ENCODE measurements at regions not wholly inside any gene's neighbourhood (a gene's known extent, or its start where the extent isn't known, plus 50 kb on each side); places are given as distances from the start of the nearest gene placed in this dataset.
"Not testable (repeated sequence)": the region's sequence is repeated elsewhere in the genome, so short reads cannot be mapped to it uniquely, and the experiment has no call there.

DNA sequence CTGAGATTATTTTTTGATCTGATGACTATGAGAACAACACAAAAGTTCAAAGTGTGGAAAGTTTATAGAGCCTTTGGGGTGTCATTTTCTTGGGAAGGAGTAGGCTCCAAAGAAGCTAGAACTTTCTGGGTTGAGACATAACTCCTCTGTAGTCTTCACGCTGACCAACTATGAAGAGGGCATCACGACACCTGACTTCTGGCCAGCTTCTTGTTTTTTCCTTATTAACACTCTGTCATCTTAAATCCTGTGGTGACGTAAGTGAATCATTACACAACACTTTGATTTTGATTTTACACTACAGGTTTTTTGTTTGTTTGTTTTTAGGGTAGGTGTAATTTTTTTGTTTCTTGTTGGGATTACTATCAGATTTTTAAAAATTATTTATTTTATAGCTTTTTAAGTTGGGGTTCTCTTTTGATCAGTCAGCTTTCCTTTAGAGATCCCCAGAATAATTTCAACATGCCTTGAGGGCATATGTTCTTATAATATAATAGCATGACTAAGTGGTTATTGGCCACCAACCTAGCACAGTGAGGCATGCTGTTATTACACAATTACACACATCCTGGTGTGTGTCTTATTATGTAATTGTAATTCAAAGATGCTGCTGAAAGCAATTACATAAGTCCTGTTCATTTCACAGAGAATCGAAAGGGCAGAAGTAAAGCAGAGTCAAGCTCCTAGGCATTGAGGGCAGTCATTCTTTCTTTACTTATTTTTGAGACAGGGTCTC, 281.6 kb upstream of the NOTCH2NLA start:
- H3K4me3 ChIP-seq (ENCODE audit: low read length) = not testable (repeated sequence)

DNA sequence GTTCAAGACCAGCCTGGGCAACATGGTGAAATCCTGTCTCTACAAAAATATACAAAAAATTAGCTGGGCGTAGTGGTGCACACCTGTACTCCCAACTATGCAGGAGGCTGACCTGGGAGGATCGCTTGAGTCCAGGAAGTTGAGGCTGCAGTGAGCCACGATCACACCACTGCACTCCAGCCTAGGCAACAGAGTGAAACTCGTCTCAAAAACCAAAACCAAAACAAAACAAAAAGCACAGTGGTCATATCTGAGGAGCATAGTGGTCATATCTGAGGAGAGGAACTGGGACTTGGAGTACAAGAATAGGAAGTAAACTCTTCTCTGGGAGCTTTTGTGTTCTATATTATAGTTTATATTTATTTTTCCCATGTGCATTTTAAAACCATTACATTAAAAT, 275.3 kb upstream of the NOTCH2NLA start:
- H3K4me3 ChIP-seq (ENCODE audit: low read length) = not testable (repeated sequence)

DNA sequence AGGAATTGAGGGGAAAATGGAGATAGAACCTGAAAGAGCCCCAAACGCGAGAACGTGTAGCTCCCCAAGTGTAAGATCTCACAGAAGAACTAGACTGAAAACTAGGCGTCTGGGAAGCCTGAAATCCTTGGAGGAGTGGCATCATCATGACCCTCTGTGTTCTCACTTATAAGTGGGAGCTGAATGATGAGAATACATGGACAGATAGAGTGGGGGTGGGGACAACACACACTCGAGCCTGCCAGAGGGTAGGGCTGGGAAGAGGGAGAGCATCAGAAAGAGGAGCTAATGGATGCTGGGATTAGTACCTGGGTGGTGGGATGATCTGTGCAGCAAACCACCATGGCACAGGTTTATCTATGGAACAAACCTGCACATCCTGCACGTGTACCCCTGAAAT, 258.7 kb upstream of the NOTCH2NLA start:
- not testable (repeated sequence) for H3K4me3 ChIP-seq (ENCODE audit: low read length)

DNA sequence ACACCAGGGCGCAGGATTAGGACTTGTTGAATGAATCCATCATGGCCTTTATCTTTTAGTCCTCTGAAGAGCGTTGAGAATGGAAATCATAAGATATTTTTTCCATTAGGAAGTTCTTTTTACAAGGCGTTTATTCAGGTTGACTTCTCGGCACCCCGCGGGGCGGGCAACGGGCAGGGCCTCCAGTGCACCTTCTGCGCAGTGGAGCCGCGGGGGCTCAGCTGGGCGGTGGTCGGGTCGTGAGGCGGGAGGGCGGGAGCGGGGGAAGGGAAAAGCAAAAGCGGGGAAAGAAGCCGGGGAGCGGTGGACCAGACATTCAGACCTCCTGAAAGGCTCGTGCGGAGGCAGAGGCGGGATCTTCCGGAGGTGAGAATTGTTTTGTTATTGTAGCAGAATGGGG, 258.3 kb upstream of the NOTCH2NLA start:
- H3K4me3 ChIP-seq (ENCODE audit: low read length) = not testable (repeated sequence)

DNA sequence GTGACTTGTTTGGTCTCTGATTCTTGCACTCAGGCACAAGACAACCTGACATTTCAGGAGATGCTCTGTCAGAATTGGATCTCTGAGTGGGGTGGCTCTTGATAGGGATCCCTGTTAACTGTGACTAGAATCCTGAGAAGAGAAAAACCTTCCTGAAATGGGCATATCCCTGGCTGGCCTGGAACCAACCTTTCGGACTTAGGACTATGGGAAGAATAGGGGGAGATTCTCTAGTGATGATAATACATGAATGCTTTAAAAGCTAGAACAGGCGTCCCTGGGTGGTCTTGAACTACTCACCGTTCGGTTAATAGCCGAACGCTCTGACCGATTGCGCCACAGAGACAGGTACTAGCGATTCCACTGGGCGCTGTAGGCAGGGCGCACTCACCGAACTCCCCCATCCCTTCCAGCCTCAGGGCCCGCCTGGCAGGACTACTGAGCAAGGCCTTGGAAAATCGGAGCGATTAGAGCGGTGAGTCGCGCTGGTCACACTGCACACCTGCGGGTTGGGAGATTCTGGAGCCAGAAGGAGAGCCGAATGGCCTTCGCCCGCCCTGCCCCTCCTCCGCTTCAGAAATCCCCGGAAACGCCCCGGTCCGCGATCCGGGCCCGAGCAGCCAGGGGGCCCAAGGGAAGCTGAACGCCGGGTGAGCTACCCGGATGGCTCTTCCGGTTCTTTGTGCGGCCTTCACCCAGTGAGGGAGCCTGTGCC, 257.6 kb upstream of the NOTCH2NLA start:
- H3K4me3 ChIP-seq (ENCODE audit: low read length) = not testable (repeated sequence)

DNA sequence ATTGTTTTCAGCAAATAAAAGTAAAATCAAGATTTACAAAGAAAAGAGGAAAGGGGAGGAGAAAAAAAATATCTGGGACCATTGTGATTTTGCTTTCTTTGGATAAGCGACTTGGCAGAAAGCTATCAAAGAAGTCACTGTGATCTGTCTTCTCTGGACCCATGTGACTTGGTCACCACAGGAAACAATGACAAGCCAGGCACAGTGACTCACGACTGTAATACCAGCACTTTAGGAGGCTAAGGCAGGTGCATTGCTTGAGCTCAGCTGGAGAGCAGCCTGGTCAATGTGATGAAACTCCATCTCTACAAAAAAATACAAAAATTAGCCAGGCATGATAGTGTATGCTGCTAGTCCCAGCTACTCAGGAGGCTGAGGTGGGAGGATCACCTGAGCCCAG, 255.4 kb upstream of the NOTCH2NLA start:
- not testable (repeated sequence) for H3K4me3 ChIP-seq (ENCODE audit: low read length)

DNA sequence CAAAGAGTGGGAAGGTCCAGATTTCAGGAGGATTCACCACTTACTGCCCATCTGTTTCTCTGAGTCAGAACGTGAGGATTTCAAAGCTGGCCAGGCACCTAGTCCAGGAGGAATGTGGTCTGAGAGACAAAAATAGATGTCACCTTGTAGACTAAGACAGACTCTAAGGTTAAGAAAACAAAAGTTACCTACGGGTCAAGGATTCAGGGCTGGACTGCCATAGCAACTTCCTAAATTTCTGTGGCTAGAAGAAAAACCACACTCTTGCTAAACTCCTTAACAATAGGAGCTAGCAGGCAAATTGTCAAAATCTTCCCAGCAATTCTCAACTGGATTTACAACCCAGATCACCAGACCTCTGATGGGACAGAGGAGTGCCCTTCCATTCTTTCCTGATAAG, 250.4 kb upstream of the NOTCH2NLA start:
- not testable (repeated sequence) for H3K4me3 ChIP-seq (ENCODE audit: low read length)

DNA sequence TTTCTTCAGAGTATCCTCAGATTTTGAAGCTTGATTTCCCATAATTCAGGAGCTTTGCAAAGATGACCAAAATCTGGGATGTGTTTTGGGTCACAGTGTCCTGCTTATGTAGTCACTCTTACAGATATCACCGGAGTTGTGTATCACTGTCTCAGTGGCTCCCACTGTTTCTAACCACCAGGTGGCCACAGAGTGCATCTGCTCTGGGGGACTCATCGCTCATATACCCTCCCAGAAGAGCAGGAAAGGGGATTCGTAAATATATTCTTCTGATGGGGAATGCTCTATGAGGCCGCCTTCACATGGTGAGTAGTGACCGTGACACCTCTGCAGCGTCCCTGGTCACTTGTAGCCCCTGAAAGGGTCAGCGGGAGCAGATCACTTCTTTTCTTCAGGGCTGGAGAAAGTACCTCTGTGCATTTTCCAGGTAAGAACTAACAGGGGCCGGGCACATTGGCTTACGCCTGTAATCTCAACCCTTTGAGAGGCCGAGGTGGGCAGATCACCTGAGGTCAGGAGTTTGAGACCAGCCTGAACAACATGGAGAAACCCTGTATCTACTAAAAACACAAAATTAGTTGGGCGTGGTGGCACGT, 249.4 kb upstream of the NOTCH2NLA start:
- not testable (repeated sequence) for H3K4me3 ChIP-seq (ENCODE audit: low read length)

DNA sequence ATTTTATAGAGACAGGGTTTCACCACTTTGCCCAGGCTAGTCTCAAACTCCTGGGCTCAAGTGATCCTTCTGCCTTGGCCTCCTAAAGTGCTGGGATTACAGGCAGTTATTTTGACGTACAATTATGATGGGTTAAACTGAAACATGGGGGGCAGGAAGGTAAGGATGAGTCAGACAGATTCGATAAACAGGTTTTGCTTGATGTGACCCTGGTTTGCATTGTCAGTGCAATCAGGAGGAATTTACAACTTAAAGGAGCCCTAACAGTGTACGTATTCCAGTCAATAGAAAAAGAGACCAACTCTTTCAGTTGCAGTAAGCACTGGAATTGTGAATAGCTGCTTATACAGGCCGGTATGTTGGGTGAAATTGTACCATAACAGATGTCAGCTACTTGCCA, 246.3 kb upstream of the NOTCH2NLA start:
- H3K4me3 ChIP-seq (ENCODE audit: low read length) = not testable (repeated sequence)

DNA sequence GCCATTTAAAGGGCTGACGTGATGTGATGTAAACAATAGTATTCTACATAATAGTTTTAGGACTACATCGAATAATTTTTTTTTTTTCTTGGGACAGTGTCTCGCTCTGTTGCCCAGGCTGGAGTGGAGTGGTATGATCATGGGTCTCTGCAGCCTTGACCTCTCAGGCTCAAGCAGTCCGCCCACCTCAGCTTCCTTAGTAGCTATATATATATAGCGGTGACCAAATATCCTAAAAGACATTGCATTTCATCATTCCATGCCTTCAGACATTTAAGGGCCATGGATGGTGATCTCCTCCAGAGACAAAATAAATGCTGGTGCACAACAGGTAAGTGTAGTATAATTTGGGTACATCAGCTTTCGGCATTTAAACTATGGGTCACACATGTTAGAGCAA, 245.4 kb upstream of the NOTCH2NLA start:
- not testable (repeated sequence) for H3K4me3 ChIP-seq (ENCODE audit: low read length)

DNA sequence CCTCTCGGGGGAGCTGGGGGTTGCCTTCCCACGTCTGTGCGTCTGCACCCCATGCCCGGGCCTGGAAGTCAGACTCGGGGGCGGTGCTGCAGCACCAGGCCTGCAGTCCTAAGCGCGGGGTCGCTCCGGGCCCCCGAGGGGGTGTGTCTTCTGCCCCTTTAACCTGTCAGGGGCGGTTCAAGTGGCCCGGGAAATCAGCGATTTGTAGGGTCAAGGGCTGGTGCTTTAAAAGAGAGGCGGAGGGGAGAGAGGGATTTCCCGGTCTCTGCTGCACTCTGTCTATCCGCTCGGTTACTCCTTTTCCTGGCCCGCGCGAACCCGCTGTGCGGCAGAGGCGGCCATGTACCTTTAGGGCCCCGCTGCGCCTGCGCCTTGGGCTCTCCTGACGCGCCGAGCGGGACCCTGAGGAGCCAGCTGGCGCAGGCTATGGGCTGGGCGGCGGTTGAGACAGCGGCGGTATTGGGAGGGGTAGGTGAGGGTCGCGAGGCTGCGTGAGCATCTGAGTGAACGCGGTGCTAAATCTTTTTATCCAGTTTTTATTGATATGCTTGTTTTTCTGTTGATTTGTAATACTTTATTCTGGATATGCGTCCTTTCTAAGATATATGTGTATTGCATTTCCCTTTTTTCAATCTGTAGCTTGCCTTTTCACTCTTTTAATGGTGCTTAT, 243.5 kb upstream of the NOTCH2NLA start:
- peak overlapping the region; percentile 41; the same call in 1 of the 2 replicates for H3K4me3 ChIP-seq (ENCODE audit: low read length)

DNA sequence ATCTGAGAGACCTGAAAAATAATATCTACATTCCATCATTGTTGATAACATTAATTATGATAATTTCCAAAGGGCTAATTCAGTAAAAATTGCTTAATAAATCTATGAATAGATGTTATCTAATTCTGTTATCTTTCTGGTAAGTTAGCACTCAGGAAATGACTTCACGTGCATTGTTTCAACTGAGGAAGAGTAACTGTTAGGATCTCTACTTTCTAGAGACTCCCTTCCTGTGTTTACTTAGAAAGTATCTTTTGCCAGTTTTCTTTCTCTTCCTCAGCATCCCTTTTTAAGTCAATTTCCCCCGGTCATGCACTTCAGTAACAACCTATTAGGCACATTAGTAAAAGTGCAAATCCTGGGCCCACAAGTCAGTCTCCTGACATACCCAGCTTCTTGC, 231.1 kb upstream of the NOTCH2NLA start:
- H3K4me3 ChIP-seq (ENCODE audit: low read length) = not testable (repeated sequence)

DNA sequence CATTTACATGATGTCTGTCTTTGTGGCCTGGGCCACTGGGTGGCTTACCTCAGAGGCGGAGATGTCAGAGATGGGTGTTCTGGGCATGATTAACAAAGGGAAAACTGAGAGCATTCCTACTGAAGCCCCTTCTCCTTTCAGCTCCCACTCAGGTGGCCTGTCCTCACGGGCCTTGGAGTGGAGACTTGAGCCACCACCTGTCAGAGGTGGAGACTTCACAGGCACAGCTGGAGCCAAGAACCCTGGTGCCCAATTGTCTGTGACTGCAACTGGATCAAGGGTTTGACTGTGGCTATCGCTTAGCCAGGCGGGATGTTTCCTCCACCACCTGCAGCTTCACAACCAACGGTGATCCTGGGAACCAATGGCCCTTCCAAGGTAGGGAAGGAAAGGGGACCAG, 230.5 kb upstream of the NOTCH2NLA start:
- not testable (repeated sequence) for H3K4me3 ChIP-seq (ENCODE audit: low read length)

DNA sequence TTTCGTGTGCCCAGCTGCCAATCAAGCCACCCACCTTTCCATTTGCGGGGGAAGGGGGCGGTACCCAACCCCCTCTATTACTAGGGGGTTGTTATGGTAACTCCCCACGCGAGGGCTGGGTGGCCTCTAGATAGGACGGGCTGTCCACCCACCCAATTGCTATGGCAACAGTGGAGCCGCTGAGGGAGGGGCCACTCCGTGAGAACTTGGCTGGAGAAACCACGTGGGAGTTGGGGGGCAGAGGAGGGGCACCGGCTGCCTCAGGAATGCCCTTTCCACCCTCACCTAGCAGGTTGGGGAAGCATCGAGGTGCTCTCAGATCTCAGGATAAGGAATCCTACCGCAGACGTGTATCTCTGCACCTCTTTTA, 220.0 kb upstream of the NOTCH2NLA start:
- H3K4me3 ChIP-seq (ENCODE audit: low read length) = not testable (repeated sequence)

DNA sequence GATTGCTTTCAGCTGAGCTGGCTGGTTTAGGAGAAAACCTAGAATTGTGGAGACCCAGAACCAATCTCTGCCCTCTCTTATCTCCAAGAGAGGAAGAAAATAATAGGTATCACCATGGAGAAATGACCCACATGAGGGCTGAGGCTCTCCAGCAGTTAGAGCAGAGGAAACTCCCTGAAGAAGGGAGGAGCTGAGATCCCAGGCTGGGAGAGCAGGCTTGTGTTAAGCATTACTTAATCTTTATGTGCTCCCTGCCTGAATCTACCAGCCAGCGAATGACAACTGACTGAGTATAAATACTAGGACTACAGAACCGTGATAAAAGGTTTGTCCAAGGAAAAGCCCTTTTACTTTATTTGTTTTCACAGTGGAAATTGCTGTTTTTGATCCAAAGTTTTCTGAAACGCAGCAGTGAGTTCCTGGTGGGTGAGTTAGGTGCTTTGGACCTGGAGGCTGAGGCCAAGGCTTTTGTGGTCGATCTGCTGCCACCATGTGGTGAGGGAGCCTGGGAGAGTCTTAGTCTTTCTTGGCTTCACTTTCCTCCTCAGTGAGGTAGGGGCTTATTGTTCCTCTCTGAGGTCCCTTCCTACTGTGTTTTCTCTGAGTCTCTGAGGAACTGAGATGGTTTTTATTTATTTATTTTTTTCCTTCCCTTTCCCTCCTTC, 219.5 kb upstream of the NOTCH2NLA start:
- not testable (repeated sequence) for H3K4me3 ChIP-seq (ENCODE audit: low read length)

DNA sequence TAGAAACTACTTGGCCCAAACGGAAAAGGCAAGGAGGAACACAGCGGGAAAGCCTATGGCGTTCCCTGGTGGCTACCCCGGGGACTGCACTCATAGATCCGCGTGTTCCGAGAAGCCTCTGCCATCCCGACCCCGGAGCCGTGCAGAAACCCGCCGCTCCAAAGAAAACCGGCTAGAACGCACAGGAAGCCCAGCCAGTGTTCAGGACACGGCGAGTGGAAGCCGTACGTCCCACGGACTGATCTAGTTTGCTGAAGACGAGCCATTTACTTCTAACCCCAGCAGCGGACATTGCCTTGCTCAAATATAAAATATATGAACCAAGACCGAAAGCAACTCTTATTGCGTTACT, 215.0 kb upstream of the NOTCH2NLA start:
- H3K4me3 ChIP-seq (ENCODE audit: low read length) = not testable (repeated sequence)

DNA sequence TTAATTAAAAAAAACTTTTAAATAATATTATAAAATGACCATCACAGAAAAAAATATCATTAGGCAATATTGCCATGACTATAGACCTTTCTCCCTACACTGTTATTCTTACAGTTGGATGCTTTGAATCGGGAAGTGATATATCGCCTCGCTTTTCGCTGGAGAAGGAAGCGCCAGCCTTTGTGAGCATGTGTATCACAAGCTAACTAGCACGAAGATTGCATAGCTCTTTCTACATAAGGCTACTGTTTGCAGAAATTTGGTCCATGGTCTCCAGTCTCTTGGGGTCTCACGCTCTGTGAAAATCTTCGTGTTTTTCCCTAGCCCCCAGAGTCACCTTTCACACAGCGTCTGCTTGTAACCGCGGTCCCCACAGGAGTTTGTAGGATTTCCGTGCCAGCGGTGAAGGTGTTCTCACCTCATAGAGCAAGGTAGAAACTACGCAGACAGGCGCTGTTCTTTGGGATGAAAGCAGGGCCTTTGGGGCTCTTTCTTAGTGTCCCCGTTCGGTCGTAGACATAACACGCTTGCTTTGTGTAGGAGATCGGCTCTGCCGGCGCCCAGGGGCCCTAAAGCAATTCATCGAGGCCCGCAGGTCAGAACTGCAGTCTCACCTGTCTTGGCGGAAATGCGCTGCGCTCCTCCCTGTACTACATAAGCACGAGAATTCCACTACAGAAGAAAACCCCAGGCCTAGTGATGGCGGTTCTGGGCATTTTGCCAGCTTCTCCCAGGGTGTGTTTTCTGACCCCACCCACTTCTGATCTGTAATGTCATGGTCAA, 214.5 kb upstream of the NOTCH2NLA start:
- not testable (repeated sequence) for H3K4me3 ChIP-seq (ENCODE audit: low read length)

DNA sequence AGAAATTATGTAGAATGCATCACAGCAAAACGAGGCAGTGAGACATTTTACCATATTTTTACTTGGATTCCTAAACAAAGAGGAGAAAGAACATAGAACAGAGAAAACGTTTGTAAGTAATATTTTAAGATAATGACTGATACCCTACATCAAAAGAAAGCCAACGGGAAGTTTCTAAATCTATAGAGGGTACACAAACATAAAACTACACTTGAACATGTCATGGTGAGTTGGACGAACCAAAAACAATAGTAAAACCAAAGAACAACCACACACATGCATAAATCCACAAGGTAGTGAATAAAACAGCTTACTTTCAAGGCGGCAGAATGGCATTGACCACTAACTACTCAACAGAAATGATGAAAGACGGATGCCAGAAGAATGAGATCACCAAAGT, 209.7 kb upstream of the NOTCH2NLA start:
- not testable (repeated sequence) for H3K4me3 ChIP-seq (ENCODE audit: low read length)

DNA sequence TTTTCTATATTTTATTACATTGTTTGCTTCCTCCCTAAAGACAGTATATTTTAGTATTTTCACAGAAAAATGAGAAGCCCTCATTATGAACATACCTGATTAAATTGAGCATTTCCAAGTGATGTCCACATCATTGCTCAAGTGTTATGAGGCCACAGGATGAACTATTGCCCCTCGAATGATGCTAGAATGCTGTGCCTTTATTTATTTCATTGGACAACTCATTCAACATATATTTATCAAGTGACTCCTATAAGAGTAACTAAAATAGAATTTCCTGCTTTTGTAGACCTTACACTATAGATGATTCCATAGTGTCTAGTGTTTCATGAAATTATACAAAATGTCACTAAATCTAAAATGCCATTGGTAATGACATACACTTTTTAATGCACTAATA, 187.8 kb upstream of the NOTCH2NLA start:
- H3K4me3 ChIP-seq (ENCODE audit: low read length) = not testable (repeated sequence)

DNA sequence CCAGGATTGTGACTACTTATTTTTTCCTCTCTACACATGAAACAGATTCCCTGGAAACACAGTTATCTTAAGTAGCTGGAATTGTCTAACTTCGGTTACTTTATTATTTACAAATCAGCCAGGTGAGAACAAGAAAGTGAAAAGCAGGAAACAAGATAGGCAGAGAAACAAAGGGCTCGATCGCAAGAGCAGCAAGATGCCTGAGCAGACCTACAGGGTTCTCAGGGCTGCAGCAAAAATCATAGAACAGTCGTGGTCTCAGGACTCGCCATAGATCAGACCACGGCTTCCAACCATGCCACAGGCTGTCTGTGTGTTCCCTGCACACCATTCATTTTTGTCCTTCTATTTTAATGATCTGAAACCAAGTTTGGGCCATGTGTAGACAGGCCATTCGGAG, 186.2 kb upstream of the NOTCH2NLA start:
- H3K4me3 ChIP-seq (ENCODE audit: low read length) = not testable (repeated sequence)

DNA sequence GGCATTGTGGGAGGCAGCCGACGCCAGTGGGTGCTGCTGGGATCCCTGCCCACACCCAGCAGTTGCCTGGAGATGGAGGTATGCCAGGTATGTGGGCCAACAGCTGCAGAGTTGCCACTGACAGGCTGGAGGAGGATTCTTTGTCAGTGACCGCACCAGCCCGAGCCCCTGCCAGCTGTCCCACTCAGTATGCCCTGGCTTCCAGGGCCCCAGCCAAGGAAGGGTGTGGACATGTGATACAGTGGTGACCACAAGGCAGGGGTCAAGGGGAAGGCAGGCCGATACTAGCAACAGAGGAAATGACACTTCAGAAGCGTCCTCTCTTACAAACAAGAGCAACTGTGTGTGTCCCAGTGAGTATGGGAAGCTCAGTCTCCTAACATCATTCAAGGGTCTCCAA, 185.1 kb upstream of the NOTCH2NLA start:
- not testable (repeated sequence) for H3K4me3 ChIP-seq (ENCODE audit: low read length)

All from GM08714 (cell line).